ENCODE measurements at regions not wholly inside any gene's neighbourhood (a gene's known extent, or its start where the extent isn't known, plus 50 kb on each side); places are given as distances from the start of the nearest gene placed in this dataset.

- TF ChIP-seq CTCF (IDR thresholded peaks at IDR 0.05) (no peak), POLR2A (IDR thresholded peaks at IDR 0.05) (no peak), POLR2AphosphoS5 (IDR thresholded peaks at IDR 0.05) (no peak), EP300 (IDR thresholded peaks at IDR 0.05) (no peak)
Observed at GRCh38 chr5:99835791-99836190, 699.4 kb upstream of the FAM174A start.
